CD4-positive, alpha-beta T cell treated with Interleukin-4 for 1 hour (primary cell): ENCODE measurements at regions not wholly inside any gene's neighbourhood (a gene's known extent, or its start where the extent isn't known, plus 50 kb on each side); places are given as distances from the start of the nearest gene placed in this dataset.
A peak's percentile ranks its signal among the peaks of the same experiment; 100 is the strongest.

Source experiments
- DNase-seq, 2 donors: peaks; one replicate each; pipeline ENCODE4 v3.0.0-alpha.2; 2020 to 2022

DNA sequence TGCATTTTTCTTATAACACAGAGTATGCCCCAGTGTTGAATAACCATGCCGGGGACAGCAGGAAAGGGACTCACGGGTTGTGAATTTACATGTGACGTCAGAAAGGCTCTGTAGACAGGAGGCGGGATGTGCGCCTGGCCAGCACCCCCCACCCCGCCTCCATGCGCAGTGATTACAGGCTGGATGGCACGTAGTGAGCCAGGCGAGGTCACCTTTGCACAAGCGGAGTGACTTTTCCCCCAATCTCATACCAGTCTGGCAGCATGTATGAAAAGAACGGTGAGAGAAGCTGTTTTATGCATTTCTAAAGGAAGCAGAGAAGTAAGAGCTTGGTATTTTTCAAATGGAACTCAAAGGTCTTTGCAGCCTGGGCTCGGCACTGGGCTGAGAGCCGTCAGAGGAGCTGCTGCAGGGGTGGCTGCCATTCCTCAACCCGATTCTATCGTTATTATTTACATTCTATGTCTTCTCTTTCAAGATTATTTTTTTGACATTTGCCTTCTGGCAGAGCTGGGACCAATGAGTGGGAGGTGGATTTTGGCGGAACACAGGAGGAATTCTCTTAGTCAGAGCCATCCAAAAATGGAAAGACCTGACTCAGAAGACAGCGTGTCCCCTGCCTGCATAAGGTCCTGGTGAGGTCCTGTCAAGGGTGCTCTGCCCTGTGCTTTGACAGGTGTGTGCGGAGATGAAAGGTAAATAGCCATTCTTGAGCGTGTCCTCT lies 115.6 kb upstream of the SLC45A1 start:
- DNase-seq: no peak

DNA sequence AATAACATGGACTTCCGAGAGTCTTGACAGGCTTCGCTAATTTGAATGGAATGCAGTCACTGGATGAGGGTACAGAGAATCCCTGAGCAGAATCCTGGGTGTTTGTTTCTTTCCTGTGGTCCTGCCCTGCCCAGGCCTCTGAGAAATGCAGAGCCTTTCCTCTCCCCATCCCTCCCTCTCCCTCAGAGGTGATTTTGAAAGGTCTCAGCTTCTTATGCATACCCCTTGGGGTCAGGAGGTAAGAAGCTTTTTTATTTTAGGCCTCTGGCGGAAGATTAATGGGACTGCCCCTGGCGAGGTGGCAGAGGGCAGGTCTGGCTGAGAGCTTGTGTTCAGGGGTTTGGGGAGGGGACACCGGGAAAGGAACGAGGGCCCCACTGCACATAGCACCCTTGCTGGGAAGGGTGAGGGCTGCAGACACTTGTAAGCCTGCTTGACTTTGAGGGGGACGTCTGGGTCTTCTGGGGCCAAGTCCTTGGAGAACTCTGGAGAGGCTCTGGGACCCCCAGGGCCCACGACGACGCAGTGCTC lies 116.5 kb upstream of the SLC45A1 start:
- DNase-seq: no peak

GRCh38 chr1:8200317-8201115 lies 117.4 kb upstream of the SLC45A1 start:
- DNase-seq: no peak

GRCh38 chr1:8198522-8198921 lies 119.4 kb upstream of the SLC45A1 start:
- DNase-seq: no peak

GRCh38 chr1:8197493-8198282 lies 120.2 kb upstream of the SLC45A1 start:
- no peak for DNase-seq

DNA sequence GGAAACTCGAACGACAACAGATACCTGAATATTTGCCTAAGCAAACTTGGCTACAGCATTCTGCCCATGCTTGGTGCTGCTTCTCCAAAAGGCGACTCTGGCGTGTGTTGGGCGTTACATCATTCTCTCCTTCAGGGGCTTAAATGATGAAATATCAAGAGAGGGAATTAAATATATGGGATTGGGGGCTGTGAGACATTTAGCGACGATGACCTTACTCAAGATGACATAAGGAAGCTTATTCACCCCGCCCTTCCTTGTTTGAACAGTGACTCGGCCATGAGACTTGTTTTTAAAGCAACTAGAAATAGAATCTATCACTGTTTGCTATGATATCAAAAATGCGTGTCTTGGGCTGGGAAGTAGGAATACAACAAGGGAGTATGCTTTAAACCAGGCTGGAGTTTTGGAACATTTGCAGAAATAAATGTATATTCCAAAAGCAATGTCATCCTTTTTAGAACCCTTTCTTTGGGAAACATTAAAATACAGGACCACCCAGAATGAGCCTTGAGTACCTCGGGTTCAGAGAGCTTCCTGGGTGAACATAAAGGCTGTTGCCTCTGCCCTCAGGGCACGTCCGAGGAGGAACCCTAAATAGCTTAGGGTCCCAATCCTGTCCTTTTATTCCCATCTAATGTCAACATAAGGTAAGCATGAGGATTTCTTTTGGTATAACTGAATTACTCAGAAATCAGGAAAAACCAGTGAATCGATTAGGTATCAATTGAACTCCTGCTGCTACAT lies 123.3 kb upstream of the SLC45A1 start:
- DNase-seq: no peak

DNA sequence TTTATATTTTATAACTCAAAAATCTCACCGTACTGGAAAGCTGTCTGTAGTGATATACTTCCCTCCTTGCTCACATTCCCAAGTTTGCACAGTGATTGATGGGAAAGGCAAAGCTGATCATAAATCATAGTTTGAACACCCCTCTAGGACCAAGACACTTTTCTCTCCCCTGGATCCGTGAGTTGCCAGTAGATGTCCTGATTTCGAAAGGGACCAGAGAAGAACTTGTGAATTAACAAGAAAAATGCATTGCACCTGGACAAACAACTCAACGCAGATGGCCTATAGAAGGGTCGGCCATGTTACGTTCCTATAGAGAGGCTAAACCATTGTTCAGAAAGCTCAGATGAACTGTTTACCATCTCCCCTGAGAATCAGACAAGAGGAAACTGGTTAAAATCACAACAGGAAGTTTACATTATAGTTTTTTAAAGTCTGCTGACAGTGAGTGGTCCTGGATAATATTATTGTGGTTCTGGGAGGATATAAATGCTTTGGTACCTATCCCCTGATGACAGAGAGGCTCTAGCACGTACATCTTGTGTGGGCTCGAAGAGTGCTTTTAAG lies 124.0 kb upstream of the SLC45A1 start:
- no peak for DNase-seq

GRCh38 chr1:8191474-8191873 lies 126.4 kb upstream of the SLC45A1 start:
- DNase-seq: no peak

- DNase-seq: no peak
Observed at GRCh38 chr1:8189931-8190483, 127.9 kb upstream of the SLC45A1 start.

GRCh38 chr1:8185400-8185799 lies 132.5 kb upstream of the SLC45A1 start:
- no peak for DNase-seq

- no peak for DNase-seq
Observed at GRCh38 chr1:8184301-8184700, 133.6 kb upstream of the SLC45A1 start.

DNA sequence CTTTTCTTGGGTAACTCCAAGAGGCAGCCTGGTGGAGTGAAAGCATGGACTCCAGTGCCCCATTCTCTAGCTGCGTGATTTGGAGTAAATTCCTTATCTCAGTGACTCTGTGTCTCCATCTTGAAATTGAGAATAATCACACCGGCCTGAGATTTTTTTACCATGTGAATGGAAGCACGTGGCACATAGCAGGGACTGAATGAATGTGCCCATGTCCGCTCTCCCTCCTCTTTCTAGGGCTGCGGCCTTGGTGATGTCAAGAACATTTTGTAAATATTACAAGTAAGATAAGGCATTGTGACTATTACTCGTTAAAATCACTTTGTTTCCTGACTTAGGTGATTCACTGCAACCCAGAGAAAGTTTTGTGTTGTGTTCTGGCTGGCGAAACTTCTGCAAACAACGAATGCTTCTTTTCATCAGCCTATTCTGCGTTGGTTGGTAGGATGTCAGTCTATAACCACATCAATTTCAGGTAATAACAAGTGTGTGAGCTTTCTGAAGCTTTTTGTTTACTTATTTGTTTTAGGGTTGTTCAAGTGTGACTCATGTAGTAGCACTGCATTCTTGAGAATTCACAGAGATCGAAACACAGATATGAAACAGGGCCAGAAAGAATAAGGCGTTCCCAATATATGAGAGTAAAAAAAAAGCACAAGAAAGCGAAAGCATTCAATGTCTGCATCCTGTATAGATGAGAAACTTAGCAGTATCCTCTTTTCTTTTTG lies 135.7 kb upstream of the SLC45A1 start:
- peak; percentile 23 to 85 for DNase-seq

- DNase-seq: no peak
Observed at GRCh38 chr1:8179132-8179793, 138.7 kb upstream of the SLC45A1 start.

DNA sequence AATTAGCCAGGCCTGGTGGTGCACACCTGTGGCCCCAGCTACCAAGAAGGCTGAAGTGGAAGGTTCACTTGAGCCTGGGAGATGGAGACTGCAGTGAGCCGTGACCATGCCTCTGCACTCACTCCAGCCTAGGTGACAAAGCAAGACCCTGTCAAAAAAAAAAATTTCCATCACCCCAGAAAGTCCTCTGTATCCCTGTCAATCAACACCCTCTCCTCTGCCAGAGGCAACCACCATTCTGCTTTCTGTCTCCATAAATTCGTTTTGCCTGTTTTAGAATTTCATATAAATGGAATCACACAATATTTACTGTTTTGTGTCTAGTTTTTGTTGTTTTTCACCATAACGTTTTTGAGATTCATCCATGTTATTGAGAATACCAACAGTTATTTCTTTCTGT lies 141.6 kb upstream of the SLC45A1 start:
- no peak for DNase-seq

DNA sequence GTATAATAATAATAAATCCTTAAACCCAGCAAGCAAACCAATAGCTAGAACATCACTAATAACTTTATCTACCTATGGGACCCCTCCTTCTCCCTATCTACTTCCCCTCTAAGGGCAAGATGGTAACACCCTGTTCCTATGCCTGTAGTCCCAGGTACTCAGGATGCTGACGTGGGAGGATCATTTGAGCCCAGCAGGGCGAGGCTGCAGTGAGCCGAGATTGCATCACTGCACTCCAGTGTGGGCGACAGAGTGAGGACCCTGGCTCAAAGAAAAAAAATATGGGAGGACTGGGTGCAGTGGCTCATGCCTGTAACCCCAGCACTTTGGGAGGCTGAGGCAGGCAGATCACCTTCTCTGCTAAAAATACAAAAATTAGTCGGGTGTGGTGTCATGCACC lies 143.1 kb upstream of the SLC45A1 start:
- DNase-seq: no peak

GRCh38 chr1:8171751-8172464 lies 145.8 kb upstream of the ERRFI1 start:
- DNase-seq: no peak

DNA sequence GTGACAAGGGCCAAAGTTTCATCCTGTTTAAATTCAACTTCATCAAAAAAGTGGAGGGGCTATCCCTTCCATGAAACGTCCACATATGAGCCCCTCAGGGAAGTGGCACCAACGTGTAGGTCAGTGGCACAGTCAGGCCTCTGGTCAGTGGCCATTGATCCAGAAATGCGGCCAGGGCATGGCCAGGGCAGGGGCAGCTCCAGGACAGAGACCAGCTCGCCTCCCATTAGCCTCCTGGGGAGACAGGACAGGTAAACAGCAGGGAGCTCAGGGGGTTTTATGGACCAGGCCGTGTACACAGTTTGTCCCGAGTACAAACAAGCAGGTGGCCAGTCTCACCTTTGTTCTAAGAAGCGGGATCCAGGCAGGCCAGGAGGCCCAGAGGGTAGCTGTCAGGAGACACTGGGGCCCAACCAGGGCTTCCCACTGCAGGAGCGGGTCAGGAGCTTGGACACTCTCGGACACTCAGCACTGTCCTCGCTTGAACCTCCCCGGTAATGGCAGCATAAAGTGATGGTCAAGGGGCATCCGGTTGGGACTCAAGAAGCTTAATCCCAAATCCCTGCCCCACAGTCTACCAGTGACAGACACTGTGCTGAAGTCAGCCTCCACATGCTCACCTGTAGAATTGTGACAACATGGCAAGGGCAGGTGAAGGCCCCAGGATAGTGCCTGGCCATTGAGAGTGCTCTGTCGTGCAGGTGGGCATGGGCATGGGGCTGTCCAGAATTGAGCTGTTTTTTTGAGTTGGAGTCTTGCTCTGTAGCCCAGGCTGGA lies 144.1 kb upstream of the ERRFI1 start:
- no peak for DNase-seq

DNA sequence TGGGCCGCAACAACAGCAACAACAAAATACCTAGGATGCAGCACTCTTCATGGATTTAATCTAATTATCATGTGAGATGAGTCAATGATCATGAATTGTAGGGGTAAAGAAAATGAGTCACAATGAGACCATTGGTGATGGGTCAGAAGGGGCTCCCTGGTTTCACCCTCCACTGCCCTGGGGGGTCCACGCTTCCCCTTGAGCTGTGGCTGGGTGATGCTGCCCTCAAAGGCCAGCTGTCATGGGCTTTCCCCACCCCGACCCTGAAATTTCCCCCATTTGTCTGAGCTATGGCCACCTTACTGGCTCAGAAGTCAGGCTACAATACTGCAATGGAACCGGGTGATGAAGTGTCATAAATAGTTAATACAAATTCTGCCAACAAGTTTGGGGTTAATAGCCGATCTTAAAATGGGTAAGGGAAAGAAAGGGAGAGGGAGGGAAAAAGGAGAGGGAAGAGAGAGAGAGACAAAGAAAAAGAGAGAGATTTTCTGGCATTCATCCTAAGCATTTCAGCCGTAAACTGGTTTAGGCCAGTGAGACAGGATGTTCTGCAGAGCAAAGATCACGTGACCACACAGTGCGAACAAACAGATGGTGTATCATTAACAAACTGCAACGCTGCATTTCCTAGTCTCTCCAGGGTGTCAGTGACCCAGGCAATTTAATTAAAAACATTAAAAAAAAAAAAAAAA lies 143.4 kb upstream of the ERRFI1 start:
- peak; percentile 73 to 84 for DNase-seq
